IPS-NIHi11 (cell line): ENCODE measurements at regions not wholly inside any gene's neighbourhood (a gene's known extent, or its start where the extent isn't known, plus 50 kb on each side); places are given as distances from the start of the nearest gene placed in this dataset.

Source experiments
- DNase-seq: peaks from one replicate; pipeline ENCODE4 v3.0.0; 2012; ENCODE audit warnings: mixed read lengths, low spot score

DNA sequence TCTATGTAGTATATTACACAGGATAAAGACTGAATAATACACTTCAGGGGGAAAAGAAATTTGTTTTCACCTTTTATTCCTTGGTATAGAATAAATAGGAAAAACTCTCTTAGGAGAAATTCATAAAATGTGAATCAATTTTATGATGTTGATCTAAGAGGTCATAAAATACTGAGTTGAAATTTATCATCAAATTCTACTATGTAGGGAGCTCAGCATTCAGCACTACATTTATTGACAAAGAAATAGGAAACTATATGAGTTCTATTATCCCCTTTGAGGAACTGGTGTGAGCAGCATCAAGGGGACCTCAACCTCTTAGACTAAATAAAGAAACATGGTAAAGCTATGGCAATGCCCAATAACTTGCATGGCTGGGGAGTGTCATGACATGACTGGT, 348.2 kb upstream of the SMIM31 start:
- DNase-seq: no peak

DNA sequence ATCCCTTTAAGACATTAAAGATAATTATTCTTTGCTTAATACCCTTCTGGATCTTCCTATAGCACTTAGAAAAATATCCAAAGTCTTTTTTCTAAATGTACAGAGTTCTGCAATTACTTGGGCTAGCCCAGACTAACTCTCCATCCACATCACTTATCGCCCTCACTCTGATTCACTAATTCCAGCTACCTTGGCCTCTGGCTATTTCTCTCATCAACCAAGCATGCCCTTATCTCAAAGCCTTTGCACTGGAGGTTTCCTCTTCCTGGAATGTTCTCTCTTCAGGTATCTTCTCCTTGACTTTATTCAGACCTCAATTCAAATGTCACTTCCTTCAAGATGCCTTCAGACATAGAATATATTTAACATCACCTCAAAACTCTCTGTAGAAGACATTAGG, 345.1 kb upstream of the SMIM31 start:
- no peak for DNase-seq

GRCh38 chr4:164410401-164410800, 343.5 kb upstream of the SMIM31 start:
- no peak for DNase-seq

DNA sequence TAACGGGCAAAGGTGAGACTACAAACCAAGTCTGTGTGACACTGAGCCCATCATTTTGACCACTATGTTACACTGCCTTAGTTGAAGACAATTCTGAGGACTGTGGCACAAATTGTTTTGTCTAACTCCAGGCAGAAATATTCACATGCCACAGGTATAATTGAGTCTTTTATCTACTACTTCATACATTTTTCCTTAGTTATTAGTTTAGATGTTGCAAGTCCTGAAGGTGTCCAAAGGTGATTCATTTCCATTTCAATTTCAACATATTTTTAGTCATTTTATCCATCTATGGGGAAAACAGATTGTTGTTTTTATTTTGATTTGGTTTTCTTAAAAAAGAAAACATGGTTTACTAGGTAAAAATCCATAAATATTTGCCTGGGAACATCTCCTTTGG, 341.7 kb upstream of the SMIM31 start:
- DNase-seq: no peak

GRCh38 chr4:164413743-164414142, 340.2 kb upstream of the SMIM31 start:
- no peak for DNase-seq

- no peak for DNase-seq
These were observed 330.1 kb upstream of the SMIM31 start for GRCh38 chr4:164423819-164424218.

GRCh38 chr4:164424846-164425245, 329.1 kb upstream of the SMIM31 start:
- DNase-seq: no peak

DNA sequence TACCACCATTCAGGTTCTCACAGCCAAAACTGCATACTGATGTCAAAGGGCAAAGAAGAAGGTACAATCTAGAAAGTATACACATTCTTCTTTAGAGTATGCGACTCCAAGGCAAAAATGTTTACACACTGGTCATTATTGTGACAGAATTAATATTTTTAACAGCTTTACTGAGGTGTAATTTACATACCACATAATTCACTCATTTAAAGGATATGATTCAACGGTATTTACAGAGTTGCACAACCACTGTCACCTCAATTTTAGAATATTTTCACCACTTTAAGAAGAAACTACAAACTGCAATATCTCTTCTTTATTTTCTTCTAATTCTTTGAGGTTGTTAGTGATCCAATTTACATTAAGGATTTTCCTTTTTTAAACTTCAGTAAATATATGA, 325.4 kb upstream of the SMIM31 start:
- no peak for DNase-seq

DNA sequence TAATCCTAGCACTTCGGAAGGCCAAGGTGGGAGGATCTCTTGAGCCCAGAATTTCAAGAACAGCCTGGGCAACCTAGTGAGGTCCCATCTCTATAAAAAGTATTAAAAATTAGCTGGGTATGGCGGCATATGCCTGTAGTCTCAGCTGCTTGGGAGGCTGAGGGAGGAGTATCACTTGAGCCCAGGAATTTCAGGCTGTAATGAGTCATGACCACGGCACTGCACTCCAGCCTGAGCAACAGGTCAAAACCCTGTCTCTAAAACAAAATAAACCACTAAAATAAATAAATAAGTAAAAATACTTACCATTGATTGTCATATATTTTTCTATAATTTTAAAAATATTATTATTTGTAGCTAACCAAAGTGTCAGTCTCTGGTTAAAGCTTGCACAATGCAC, 315.6 kb upstream of the SMIM31 start:
- DNase-seq: no peak

DNA sequence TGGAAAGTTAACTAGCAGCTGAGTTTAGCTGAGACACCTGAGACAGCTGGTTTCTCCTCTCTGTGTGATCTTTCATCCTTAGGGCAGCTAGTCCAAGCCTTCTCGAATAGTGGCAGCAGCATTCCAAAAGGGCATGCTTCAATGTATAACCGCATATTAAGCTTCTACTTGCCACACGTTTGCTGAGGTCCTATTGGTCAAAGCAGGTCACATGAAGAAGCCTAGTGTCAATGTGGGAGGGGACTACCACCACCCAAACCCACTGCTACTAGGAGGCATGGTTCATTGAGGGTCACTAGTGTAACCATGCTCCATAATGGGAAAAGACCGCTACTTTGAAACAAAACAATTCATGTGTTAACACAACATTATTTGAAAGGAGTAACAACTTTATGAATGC, 314.9 kb upstream of the SMIM31 start:
- no peak for DNase-seq

DNA sequence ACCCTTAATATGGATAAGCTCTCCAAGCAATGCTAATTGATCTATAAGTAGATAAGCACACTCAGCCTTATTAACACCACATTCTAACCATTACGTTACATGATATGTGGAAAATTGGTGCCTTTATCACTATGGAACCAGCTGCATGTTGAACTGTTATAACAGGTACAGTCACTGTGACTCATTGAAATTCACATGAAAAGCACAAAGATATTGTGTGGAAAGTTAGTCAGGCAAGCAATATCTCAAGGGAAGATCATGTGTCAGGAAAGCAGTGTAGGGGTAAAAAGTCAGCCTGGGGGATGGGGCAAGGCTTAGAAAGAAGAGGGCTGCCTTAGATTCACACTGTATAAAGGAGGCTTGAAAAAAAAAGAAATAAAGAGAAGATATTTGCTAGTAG, 313.7 kb upstream of the SMIM31 start:
- no peak for DNase-seq

- DNase-seq: no peak
These were observed 312.8 kb upstream of the SMIM31 start for GRCh38 chr4:164441109-164441508.

DNA sequence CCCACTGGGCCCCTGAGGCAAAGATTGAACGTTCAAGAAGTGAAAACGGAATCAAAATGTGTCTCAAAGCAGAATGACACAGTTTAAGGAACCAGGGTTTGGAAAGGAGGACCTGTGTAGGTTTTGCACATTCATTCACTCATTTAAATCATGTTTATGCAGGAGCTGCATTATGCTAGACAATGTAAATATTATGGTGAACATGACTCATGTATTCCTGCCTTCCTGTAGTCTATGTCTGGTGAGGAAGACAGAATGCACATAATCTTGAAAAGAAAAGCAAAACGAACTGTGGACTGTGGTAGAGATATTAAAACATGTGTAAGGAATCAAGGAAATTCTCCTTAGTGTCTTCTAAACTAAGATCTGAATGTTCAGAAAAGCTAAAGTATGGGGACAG, 311.8 kb upstream of the SMIM31 start:
- DNase-seq: no peak

- DNase-seq: no peak
These were observed 307.4 kb upstream of the SMIM31 start for GRCh38 chr4:164446516-164446915.

DNA sequence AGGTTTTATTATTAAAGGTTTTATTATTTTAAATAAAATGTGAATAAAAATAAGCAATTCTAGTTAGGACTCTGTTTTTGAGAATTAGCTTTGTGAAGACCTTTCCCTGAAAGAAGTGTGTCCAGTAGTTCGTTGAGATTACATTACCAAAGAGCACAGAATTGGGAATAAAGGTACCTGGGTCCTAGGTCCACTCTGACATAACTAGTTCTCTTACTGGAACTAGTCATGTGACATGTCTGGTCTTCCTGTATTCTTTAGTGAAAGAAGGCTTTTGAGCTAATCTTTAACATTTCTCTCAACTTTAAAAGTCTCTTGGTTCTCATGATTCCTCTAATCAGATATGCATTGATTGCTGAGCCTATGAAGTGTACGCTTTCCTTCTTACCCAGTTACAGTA, 292.0 kb upstream of the SMIM31 start:
- no peak for DNase-seq

DNA sequence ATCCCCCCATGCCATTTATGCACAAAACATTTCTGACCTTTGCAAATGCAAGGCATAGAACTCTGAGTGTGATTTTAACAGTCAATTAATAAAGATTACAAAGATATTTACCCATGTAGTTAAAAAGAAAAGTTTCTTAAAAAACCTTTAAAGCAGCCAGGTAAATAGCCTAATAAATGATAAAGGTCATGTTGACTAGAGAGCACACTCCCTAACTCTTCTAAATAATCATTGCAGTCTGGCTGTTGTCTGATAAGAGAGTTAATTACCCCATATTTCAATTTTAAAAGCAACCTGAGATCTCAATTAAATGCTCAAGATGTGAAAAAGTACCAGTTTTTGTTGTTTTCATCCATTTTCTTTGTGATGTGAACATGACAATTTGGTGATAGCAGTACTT, 291.5 kb upstream of the SMIM31 start:
- DNase-seq: no peak

DNA sequence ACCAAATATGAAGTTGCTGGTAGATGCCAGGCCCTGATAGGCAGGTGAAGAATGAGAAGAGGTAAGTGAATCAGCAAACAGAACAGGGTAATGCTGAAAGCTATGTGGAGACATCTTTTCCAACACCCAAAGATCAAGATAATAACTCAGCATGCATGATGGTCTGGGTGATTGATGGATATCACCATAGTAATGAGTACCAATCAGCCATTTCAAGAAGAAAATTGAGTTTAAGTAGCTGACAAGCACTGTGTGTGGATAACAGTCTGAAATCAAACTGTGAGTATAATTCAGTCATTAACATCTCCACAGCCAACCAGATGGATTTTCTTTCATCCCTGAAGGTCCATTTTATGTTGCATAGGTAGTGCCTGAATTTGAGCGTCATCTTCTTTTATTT, 289.6 kb upstream of the SMIM31 start:
- no peak for DNase-seq

GRCh38 chr4:164467493-164467892, 286.4 kb upstream of the SMIM31 start:
- no peak for DNase-seq

DNA sequence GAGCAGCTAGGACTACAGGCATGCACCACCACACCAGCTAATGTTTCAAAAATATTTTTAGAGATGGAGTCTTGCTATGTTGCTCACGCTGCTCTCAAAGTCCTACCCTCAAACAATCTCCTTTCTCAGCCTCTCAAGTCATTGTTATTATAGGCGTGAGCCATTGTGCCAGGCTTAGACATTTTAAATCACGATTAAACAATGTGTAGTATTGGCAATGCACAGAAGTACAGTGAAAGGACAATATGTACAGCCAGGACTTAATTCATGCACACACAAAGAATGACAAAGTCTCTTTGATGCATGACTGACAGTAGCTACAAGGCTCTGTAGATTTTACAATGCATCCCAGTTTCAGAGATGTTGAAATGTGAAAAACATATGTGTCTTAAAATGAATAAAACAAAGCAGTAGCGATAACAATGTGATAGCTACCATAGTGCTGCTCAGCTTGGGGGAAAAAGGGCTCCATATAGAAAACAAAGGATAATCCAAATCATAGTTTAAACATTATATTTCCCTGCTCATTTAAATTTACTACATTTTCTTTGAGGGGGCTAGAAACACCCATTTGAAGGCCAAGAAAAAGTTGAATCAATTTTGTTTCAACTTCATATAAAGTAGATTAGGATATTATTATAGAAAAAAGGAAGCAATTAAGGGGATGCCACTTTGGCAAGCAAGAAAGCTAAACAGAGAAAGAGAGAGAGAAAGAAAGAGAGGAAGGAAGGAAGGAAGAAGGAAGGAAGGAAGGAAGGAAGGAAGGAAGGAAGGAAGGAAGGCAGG, 272.4 kb upstream of the SMIM31 start:
- no peak for DNase-seq

- no peak for DNase-seq
These were observed 271.9 kb upstream of the SMIM31 start for GRCh38 chr4:164482092-164482404.

DNA sequence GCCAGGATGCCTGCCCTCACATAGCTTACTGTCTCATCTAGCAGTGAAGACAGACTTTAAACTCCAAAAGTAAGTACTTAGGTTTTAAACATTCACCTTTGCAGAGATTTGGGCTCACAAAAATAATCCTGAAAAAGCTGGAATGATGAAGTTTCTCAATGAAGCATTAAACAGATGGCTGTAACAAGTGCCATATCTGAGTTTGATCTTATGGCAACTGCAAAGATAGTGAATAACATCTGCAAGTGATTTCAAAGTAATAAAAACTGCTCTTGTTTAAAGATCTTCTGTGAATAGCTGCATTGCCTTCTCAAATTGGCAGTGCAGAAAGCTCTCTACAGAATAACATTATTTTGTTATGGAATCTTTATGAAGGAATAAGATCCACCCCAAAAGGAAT, 271.2 kb upstream of the SMIM31 start:
- DNase-seq: no peak

GRCh38 chr4:164483711-164484110, 270.2 kb upstream of the SMIM31 start:
- no peak for DNase-seq

DNA sequence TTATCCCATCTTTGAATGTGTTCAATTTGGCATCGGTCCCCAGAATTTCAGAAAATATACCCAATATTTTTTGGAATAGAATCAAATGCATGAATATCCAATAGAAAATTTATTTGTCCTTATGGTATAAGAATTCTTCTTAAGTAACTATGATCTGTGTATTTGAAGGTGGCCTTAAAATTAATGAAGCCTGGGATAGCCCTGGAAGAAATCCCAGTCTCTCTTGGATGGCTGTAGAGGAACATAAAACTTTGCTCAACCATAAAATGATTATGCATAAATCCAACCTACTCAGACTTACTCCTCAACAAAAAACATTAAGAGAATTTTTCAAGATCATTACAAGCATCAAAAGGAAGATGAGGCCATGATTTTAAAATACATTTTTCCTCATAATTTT, 269.4 kb upstream of the SMIM31 start:
- DNase-seq: no peak

DNA sequence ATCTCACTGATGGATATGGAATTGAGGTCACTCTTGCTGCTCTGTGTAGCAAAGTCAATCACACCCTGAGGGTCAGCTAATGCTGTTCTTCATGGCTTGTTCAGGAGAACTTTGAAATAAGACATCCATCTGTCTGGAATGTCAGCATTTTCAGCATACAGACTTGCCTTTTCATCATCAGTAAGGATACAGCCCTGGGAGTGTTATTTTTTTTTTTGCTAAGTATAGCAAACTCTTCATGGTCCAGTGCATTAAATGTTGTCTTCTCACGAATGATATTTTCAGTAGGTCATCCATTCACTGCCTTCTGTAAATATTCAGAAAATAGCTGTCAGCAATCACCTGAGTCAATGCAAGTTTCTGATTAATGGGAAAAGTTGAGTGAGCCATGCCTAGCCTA, 268.8 kb upstream of the SMIM31 start:
- no peak for DNase-seq

GRCh38 chr4:164488114-164488513, 265.8 kb upstream of the SMIM31 start:
- no peak for DNase-seq
